ENCODE measurements at regions not wholly inside any gene's neighbourhood (a gene's known extent, or its start where the extent isn't known, plus 50 kb on each side); places are given as distances from the start of the nearest gene placed in this dataset.
A peak's percentile ranks its signal among the peaks of the same experiment; 100 is the strongest.

- no peaks in the 10 kb centered on the region for H3K27me3 ChIP-seq (ENCODE audit: insufficient read depth, low read length)
- H3K36me3 ChIP-seq (ENCODE audit: control insufficient read depth in 1 of 2, insufficient read depth in 2 of 2, low read length in 2 of 2), result no peaks in the 10 kb centered on the region
- no peak overlapping the region for H4K12ac ChIP-seq (ENCODE audit: low read depth, low read length)
- H3K18ac ChIP-seq (ENCODE audit: low read length), result no peak overlapping the region
- H3K79me2 ChIP-seq (ENCODE audit: control insufficient read depth, insufficient read depth, low read length, poor library complexity), result no peaks in the 10 kb centered on the region
- no peaks in the 10 kb centered on the region for H3K9me3 ChIP-seq (ENCODE audit: insufficient read depth, low read depth, low read length)
- no peak overlapping the region for H2BK120ac ChIP-seq (ENCODE audit: insufficient read depth, low read length, poor library complexity)
- H3K4ac ChIP-seq (ENCODE audit: low read depth, low read length), result no peak overlapping the region
- no peak overlapping the region for H2AK5ac ChIP-seq (ENCODE audit: low read length)
- no peak for DNase-seq
- H3K27ac ChIP-seq (ENCODE audit: low read depth, low read length), result no peak overlapping the region
- no peak overlapping the region for H2BK12ac ChIP-seq (ENCODE audit: low read length)
- no CpG with 5 or more reads among the region's 1 CpG for WGBS (ENCODE audit: extremely low coverage, insufficient coverage, insufficient read length)
- no peak overlapping the region for H3K23ac ChIP-seq (ENCODE audit: low read length)
- no peak overlapping the region for H4K8ac ChIP-seq (ENCODE audit: low read depth, low read length)
- no peak overlapping the region for H3K4me3 ChIP-seq (ENCODE audit: low read depth, low read length)
- no peak overlapping the region for H3K4me2 ChIP-seq (ENCODE audit: low read length)
- H3K14ac ChIP-seq (ENCODE audit: low read length), result no peak overlapping the region
- H2BK5ac ChIP-seq (ENCODE audit: low read depth, low read length, poor library complexity), result no peak overlapping the region
- H4K91ac ChIP-seq (ENCODE audit: low read depth, low read length), result no peak overlapping the region
- no peaks in the 10 kb centered on the region for H3K79me1 ChIP-seq (ENCODE audit: low read length)
- no peaks in the 10 kb centered on the region for H3K4me1 ChIP-seq (ENCODE audit: control insufficient read depth in 1 of 2, insufficient read depth in 2 of 2, low read length in 2 of 2)
- no peak overlapping the region for H3K9ac ChIP-seq (ENCODE audit: low read length)
- no peak overlapping the region for H2AFZ ChIP-seq (ENCODE audit: insufficient read depth, low read length, poor library complexity)
These were observed 208.2 kb downstream of the COL12A1 start for GRCh38 chr6:74997646-74998045.

- H3K9ac ChIP-seq (ENCODE audit: low read length), result no peak overlapping the region
- H4K8ac ChIP-seq (ENCODE audit: low read depth, low read length), result no peak overlapping the region
- H3K4ac ChIP-seq (ENCODE audit: low read depth, low read length), result no peak overlapping the region
- H3K79me1 ChIP-seq (ENCODE audit: low read length), result no peaks in the 10 kb centered on the region
- H3K4me3 ChIP-seq (ENCODE audit: low read depth, low read length), result no peak overlapping the region
- no peak overlapping the region for H3K4me2 ChIP-seq (ENCODE audit: low read length)
- no peak overlapping the region for H4K12ac ChIP-seq (ENCODE audit: low read depth, low read length)
- H3K4me1 ChIP-seq (ENCODE audit: control insufficient read depth in 1 of 2, insufficient read depth in 2 of 2, low read length in 2 of 2), result no peaks in the 10 kb centered on the region
- H2BK5ac ChIP-seq (ENCODE audit: low read depth, low read length, poor library complexity), result no peak overlapping the region
- DNase-seq, result no peak
- WGBS (ENCODE audit: extremely low coverage, insufficient coverage, insufficient read length), result no CpG with 5 or more reads among the region's 1 CpG
- no peaks in the 10 kb centered on the region for H3K36me3 ChIP-seq (ENCODE audit: control insufficient read depth in 1 of 2, insufficient read depth in 2 of 2, low read length in 2 of 2)
- no peak overlapping the region for H2BK120ac ChIP-seq (ENCODE audit: insufficient read depth, low read length, poor library complexity)
- H3K27me3 ChIP-seq (ENCODE audit: insufficient read depth, low read length), result no peaks in the 10 kb centered on the region
- no peak overlapping the region for H3K27ac ChIP-seq (ENCODE audit: low read depth, low read length)
- H3K79me2 ChIP-seq (ENCODE audit: control insufficient read depth, insufficient read depth, low read length, poor library complexity), result no peaks in the 10 kb centered on the region
- H4K91ac ChIP-seq (ENCODE audit: low read depth, low read length), result no peak overlapping the region
- no peak overlapping the region for H2AFZ ChIP-seq (ENCODE audit: insufficient read depth, low read length, poor library complexity)
- no peak overlapping the region for H3K18ac ChIP-seq (ENCODE audit: low read length)
- H3K23ac ChIP-seq (ENCODE audit: low read length), result no peak overlapping the region
- no peak overlapping the region for H3K14ac ChIP-seq (ENCODE audit: low read length)
- no peaks in the 10 kb centered on the region for H3K9me3 ChIP-seq (ENCODE audit: insufficient read depth, low read depth, low read length)
- no peak overlapping the region for H2BK12ac ChIP-seq (ENCODE audit: low read length)
- no peak overlapping the region for H2AK5ac ChIP-seq (ENCODE audit: low read length)
These were observed 212.7 kb downstream of the COL12A1 start for GRCh38 chr6:74993136-74993535.

GRCh38 chr6:74991573-74992332 lies 214.1 kb downstream of the COL12A1 start:
- Histone ChIP-seq H3K4ac (ENCODE audit: low read depth, low read length) (no peak overlapping the region), H3K4me3 (ENCODE audit: low read depth, low read length) (no peak overlapping the region), H3K23ac (ENCODE audit: low read length) (no peak overlapping the region), H2AFZ (ENCODE audit: insufficient read depth, low read length, poor library complexity) (no peak overlapping the region), H3K9me3 (ENCODE audit: insufficient read depth, low read depth, low read length) (peaks cover 4% of the 10 kb centered on the region), H3K14ac (ENCODE audit: low read length) (no peak overlapping the region), H2BK12ac (ENCODE audit: low read length) (no peak overlapping the region), H3K9ac (ENCODE audit: low read length) (no peak overlapping the region), H2AK5ac (ENCODE audit: low read length) (no peak overlapping the region), H3K4me2 (ENCODE audit: low read length) (no peak overlapping the region), H4K8ac (ENCODE audit: low read depth, low read length) (no peak overlapping the region), H4K12ac (ENCODE audit: low read depth, low read length) (no peak overlapping the region), H2BK5ac (ENCODE audit: low read depth, low read length, poor library complexity) (no peak overlapping the region), H4K91ac (ENCODE audit: low read depth, low read length) (no peak overlapping the region), H2BK120ac (ENCODE audit: insufficient read depth, low read length, poor library complexity) (no peak overlapping the region), H3K27me3 (ENCODE audit: insufficient read depth, low read length) (no peaks in the 10 kb centered on the region), H3K27ac (ENCODE audit: low read depth, low read length) (no peak overlapping the region), H3K4me1 (ENCODE audit: control insufficient read depth in 1 of 2, insufficient read depth in 2 of 2, low read length in 2 of 2) (no peaks in the 10 kb centered on the region), H3K79me1 (ENCODE audit: low read length) (no peaks in the 10 kb centered on the region), H3K36me3 (ENCODE audit: control insufficient read depth in 1 of 2, insufficient read depth in 2 of 2, low read length in 2 of 2) (no peaks in the 10 kb centered on the region), H3K79me2 (ENCODE audit: control insufficient read depth, insufficient read depth, low read length, poor library complexity) (no peaks in the 10 kb centered on the region), H3K18ac (ENCODE audit: low read length) (no peak overlapping the region)
- no peak for DNase-seq
- no CpG with 5 or more reads among the region's 3 CpGs for WGBS (ENCODE audit: extremely low coverage, insufficient coverage, insufficient read length)

- Histone ChIP-seq H2BK5ac (ENCODE audit: low read depth, low read length, poor library complexity) (no peak overlapping the region), H3K9me3 (ENCODE audit: insufficient read depth, low read depth, low read length) (no peaks in the 10 kb centered on the region), H3K27me3 (ENCODE audit: insufficient read depth, low read length) (no peaks in the 10 kb centered on the region), H3K4ac (ENCODE audit: low read depth, low read length) (no peak overlapping the region), H4K8ac (ENCODE audit: low read depth, low read length) (no peak overlapping the region), H3K4me2 (ENCODE audit: low read length) (no peak overlapping the region), H3K79me2 (ENCODE audit: control insufficient read depth, insufficient read depth, low read length, poor library complexity) (no peaks in the 10 kb centered on the region), H2BK120ac (ENCODE audit: insufficient read depth, low read length, poor library complexity) (no peak overlapping the region), H3K23ac (ENCODE audit: low read length) (no peak overlapping the region), H2AFZ (ENCODE audit: insufficient read depth, low read length, poor library complexity) (no peak overlapping the region), H3K9ac (ENCODE audit: low read length) (no peak overlapping the region), H4K12ac (ENCODE audit: low read depth, low read length) (no peak overlapping the region), H3K27ac (ENCODE audit: low read depth, low read length) (no peak overlapping the region), H2BK12ac (ENCODE audit: low read length) (no peak overlapping the region), H3K36me3 (ENCODE audit: control insufficient read depth in 1 of 2, insufficient read depth in 2 of 2, low read length in 2 of 2) (no peaks in the 10 kb centered on the region), H3K4me1 (ENCODE audit: control insufficient read depth in 1 of 2, insufficient read depth in 2 of 2, low read length in 2 of 2) (no peaks in the 10 kb centered on the region), H3K79me1 (ENCODE audit: low read length) (no peaks in the 10 kb centered on the region), H3K4me3 (ENCODE audit: low read depth, low read length) (no peak overlapping the region), H4K91ac (ENCODE audit: low read depth, low read length) (no peak overlapping the region), H3K14ac (ENCODE audit: low read length) (no peak overlapping the region), H3K18ac (ENCODE audit: low read length) (no peak overlapping the region), H2AK5ac (ENCODE audit: low read length) (no peak overlapping the region)
- WGBS (ENCODE audit: extremely low coverage, insufficient coverage, insufficient read length), result no CpG with 5 or more reads among the region's 7 CpGs
- peak; percentile 42 to 67 for DNase-seq
These were observed 226.6 kb downstream of the COL12A1 start for GRCh38 chr6:74979065-74979766.
